HG02852 (cell line): ENCODE measurements at regions not wholly inside any gene's neighbourhood (a gene's known extent, or its start where the extent isn't known, plus 50 kb on each side); places are given as distances from the start of the nearest gene placed in this dataset.
"Not testable (repeated sequence)": the region's sequence is repeated elsewhere in the genome, so short reads cannot be mapped to it uniquely, and the experiment has no call there.

Experiments
- ATAC-seq: cut with Tn5 transposase; IDR thresholded peaks from one replicate; pipeline ENCODE4 v1.9.1; 2021; ENCODE audit warnings: mild to moderate bottlenecking, moderate library complexity; ENCODE audit not compliant: unreplicated experiment

GRCh38 chr12:92242907-92243306 lies 97.3 kb upstream of the BTG1 start:
- ATAC-seq = no peak

DNA sequence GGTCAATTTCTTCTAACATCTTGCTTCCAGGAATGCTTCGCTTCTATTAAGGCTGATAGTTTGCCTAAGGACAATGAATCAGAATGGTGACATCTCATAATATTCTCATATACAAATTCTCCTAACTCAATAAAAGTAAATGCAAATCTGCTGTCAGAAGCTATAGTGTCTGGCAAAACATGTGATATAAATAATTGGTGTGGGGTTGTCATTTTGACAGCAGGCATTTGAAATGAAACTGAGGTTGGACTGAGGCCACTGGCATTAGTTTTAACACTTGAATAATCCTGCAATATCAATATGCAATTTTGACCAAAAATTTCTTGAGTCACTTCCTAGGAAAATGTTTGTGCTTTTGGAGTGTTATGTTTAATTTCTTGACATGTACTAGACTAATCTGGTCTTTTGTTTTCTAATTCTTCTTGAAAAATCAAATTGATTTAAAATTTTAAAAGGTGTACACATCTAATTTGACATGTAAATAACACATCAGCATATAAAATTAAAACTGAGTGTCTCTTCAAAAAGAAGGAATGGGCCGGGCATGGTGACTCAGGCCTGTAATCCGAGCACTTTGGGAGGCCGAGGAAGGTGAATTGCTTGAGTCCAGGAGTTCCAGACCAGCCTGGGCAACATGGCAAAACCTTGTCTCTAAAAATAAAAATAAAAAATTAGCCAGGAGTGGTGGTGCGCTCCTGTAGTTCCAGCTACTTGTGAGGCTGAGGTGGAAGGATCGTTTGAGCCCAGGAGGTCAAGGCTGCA lies 92.3 kb upstream of the BTG1 start:
- no peak for ATAC-seq

- ATAC-seq = no peak
Measured at GRCh38 chr12:92237262-92237661, 91.6 kb upstream of the BTG1 start.

- ATAC-seq = no peak
Measured at GRCh38 chr12:92235703-92236472, 90.2 kb upstream of the BTG1 start.

GRCh38 chr12:92234533-92234932 lies 88.9 kb upstream of the BTG1 start:
- ATAC-seq = no peak

GRCh38 chr12:92233346-92234015 lies 87.8 kb upstream of the BTG1 start:
- ATAC-seq = no peak

DNA sequence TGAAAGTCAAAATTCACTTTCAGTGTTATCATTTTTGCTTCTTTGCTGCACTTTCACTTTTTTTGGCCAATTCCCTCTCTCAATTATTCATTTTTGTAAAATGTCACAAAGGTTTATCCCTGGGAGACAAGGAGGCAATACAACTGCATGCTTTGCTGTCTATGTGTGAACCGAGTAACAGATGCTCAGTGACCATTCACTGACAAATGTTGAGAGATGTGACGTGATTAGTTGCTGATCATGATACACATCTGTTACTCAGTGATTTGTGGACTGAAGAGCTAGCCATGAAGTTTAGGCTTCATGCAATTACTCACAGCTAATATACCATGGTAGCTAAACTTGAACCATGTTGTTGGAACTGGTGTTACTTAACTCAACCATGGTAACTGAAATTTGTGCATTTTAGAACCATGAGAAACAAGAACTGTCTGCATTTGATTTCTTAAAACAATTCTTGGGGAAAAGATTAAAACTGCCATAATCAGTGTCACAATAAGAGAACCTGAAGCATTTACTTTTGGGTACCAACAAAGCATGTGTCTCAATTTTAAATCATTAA lies 86.8 kb upstream of the BTG1 start:
- not testable (repeated sequence) for ATAC-seq

GRCh38 chr12:92231945-92232344 lies 86.3 kb upstream of the BTG1 start:
- ATAC-seq = not testable (repeated sequence)

GRCh38 chr12:92231532-92231931 lies 85.9 kb upstream of the BTG1 start:
- ATAC-seq = not testable (repeated sequence)

DNA sequence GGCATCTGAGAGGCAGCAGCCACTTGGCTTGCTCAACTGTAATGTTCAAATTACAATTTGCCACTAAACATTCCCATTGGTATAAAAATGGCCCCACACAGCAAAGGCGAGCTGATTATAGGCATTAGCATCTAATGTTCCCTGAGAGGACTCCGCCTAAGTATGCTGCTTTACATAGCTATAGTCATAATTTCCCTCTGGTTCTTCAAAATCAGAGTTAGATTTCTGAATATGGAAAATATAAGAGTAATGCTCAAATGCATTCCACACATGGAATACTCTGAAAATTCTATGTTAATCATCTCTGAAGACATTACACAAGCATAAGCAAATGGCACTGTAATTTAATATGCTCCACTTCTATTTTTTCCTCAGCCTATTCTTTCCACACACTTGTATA lies 83.7 kb upstream of the BTG1 start:
- ATAC-seq = no peak

GRCh38 chr12:92226961-92227360 lies 81.3 kb upstream of the BTG1 start:
- ATAC-seq = no peak

- no peak for ATAC-seq
Measured at GRCh38 chr12:92226071-92226661, 80.5 kb upstream of the BTG1 start.

GRCh38 chr12:92224685-92225331 lies 79.2 kb upstream of the BTG1 start:
- ATAC-seq = no peak

GRCh38 chr12:92223481-92223880 lies 77.8 kb upstream of the BTG1 start:
- ATAC-seq = no peak

DNA sequence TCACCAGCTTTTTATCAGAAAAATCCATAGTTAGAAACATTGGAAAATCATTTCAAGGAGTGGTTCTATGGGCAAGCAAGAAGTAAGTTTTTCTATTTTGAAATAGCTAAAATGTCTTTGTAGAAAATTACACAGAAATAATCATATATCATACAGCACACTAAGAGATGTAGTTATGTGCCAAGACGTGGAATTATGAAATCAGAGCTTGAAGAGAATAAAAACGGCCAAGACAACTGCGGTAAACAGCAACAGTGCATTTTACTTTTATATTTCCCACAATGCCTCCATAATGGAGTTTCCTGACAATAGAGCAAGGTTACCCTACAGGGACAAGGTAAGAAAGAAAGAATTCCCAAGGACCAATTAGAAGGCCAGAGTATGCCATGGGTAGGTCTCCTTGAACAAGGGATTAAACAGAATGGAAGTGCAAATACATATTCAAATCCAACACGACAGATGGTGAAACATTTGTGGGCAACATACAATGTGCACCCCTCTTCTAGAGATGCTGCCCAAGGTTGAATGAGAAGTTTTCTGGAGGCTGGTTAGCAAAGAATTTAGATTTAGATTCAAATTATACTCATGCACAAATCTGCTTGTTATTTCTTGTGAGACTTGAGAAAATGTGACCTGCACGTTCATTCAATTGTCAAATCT lies 76.1 kb upstream of the BTG1 start:
- ATAC-seq = no peak

- ATAC-seq = peak; percentile 78
Measured at GRCh38 chr12:92218394-92219077, 72.9 kb upstream of the BTG1 start.

DNA sequence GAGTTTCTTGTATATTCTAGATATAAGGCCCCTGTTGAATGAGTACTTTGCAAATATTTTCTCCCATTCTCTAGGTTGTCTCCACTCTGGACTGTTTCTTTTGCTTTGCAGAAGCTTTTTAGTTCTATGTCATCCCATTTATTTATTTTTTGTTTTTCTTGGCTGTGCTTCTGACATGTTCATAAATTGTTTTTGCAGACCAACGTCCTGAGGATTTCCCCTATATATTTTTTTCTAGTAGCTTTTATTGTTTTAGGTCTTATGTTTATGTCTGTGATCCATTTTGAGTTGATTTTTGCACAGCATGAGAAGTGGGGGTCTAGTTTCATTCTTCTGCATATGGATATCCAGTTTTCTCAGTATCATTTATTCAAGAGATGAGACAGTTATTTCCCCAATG lies 70.4 kb upstream of the BTG1 start:
- no peak for ATAC-seq

- ATAC-seq = no peak
Measured at GRCh38 chr12:92215358-92215757, 69.7 kb upstream of the BTG1 start.

- no peak for ATAC-seq
Measured at GRCh38 chr12:92213166-92213565, 67.5 kb upstream of the BTG1 start.
